ENCODE measurements at regions not wholly inside any gene's neighbourhood (a gene's known extent, or its start where the extent isn't known, plus 50 kb on each side); places are given as distances from the start of the nearest gene placed in this dataset.
A peak's percentile ranks its signal among the peaks of the same experiment; 100 is the strongest.

DNA sequence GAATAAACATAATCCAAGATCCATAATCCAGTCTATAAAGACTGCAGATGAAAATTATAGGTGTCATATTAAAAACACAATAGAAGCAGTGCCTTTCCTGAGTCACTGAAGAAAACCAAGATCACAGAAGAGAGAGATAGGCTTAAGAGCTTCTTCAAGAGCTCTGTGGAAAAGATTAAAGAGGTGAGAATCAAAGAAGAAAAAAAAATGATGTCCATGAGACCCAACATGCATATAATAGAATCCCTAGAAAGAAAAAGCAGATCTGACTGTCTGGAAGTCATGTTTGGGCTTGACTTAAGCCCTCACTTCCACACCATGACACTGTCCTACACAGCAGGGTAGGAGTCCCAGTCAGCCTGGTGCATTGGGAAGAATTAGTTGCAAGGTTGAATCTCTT lies 205.6 kb upstream of the PROK2 start:
- peaks cover under 1 to 10% (median 7%) of the 10 kb centered on the region in 3 donors for H3K27me3 Mint-ChIP-seq (ENCODE audit: low read depth in 3 of 3)
- no peak overlapping the region for H3K4me3 Mint-ChIP-seq

GRCh38 chr3:71989165-71989564 lies 204.2 kb upstream of the PROK2 start:
- Mint-ChIP-seq H3K36me3 (peaks cover 3 to 5% of the 10 kb centered on the region in 2 donors), H3K4me1 (peaks cover 42% of the 10 kb centered on the region), H3K27me3 (ENCODE audit: low read depth in 3 of 3) (peaks cover 7 to 15% (median 13%) of the 10 kb centered on the region in 3 donors), H3K9me3 (peaks cover 0 to 5% (median 3%) of the 10 kb centered on the region in 7 donors), H3K27ac (peak overlapping the region in 1 of 7 donors; percentile 65), H3K4me3 (no peak overlapping the region)
- WGBS (ENCODE audit: insufficient coverage) = 80% methylated on average over 3 of the region's 4 CpGs
- Histone ChIP-seq H3K4me3 (replicated peaks in 1 of 3; ENCODE audit: low read depth in 2 of 3, low read length in 3 of 3) (no peak overlapping the region), H3K27me3 (ENCODE audit: control insufficient read depth in 2 of 2, insufficient read depth in 2 of 2, low read length in 2 of 2) (peaks cover 0 to 3% of the 10 kb centered on the region in 2 donors), H3K4me1 (ENCODE audit: control insufficient read depth in 1 of 2, insufficient read depth in 2 of 2, low read length in 2 of 2) (peaks cover 15 to 25% of the 10 kb centered on the region in 2 donors), H3K9ac (ENCODE audit: insufficient read depth, low read length, poor library complexity, severe bottlenecking) (no peak overlapping the region), H3K4me2 (replicated peaks; ENCODE audit: extremely low read depth, low read length, poor library complexity, severe bottlenecking) (no peak overlapping the region), H2AFZ (ENCODE audit: insufficient read depth, low read depth, low read length, poor library complexity, severe bottlenecking) (no peak overlapping the region), H4K20me1 (ENCODE audit: insufficient read depth, low read length) (no peaks in the 10 kb centered on the region), H3K79me2 (ENCODE audit: insufficient read depth, low read length) (no peaks in the 10 kb centered on the region), H3K9me3 (replicated peaks in 1 of 2; ENCODE audit: control insufficient read depth in 1 of 2, insufficient read depth in 1 of 2, low read length in 2 of 2) (peaks cover 0 to 4% of the 10 kb centered on the region in 2 donors), H3K36me3 (replicated peaks in 1 of 2; ENCODE audit: control insufficient read depth in 1 of 2, insufficient read depth in 2 of 2, low read length in 2 of 2) (no peaks in the 10 kb centered on the region), H3K27ac (ENCODE audit: low read depth in 1 of 2, low read length in 2 of 2) (no peak overlapping the region)
- no peak for TF ChIP-seq CTCF (IDR thresholded peaks at IDR 0.05)
- DNase-seq = peak in 2 of 3 donors; percentile 38 to 75
- intact Hi-C loops (cut with micrococcal nuclease) = no loop called here

More for the DNA sequence above, 205.6 kb upstream of the PROK2 start:
- no peak overlapping the region for H2AFZ ChIP-seq (ENCODE audit: insufficient read depth, low read depth, low read length, poor library complexity, severe bottlenecking)
- H3K9me3 ChIP-seq (replicated peaks in 1 of 2; ENCODE audit: control insufficient read depth in 1 of 2, insufficient read depth in 1 of 2, low read length in 2 of 2) = peaks cover 0 to 4% of the 10 kb centered on the region in 2 donors
- no peak overlapping the region for H3K27ac Mint-ChIP-seq
- DNase-seq = no peak
- H3K4me3 ChIP-seq (replicated peaks in 1 of 3; ENCODE audit: low read depth in 2 of 3, low read length in 3 of 3) = no peak overlapping the region
- H3K27me3 ChIP-seq (ENCODE audit: control insufficient read depth in 2 of 2, insufficient read depth in 2 of 2, low read length in 2 of 2) = peaks cover 0 to 3% of the 10 kb centered on the region in 2 donors
- no peaks in the 10 kb centered on the region for H3K36me3 ChIP-seq (replicated peaks in 1 of 2; ENCODE audit: control insufficient read depth in 1 of 2, insufficient read depth in 2 of 2, low read length in 2 of 2)
- TF ChIP-seq CTCF (IDR thresholded peaks at IDR 0.05) = no peak
- peaks cover 25 to 38% of the 10 kb centered on the region in 2 donors for H3K4me1 ChIP-seq (ENCODE audit: control insufficient read depth in 1 of 2, insufficient read depth in 2 of 2, low read length in 2 of 2)
- no peaks in the 10 kb centered on the region for H3K79me2 ChIP-seq (ENCODE audit: insufficient read depth, low read length)
- H3K9me3 Mint-ChIP-seq = peaks cover 0 to 5% (median 3%) of the 10 kb centered on the region in 7 donors
- no peak overlapping the region for H3K9ac ChIP-seq (ENCODE audit: insufficient read depth, low read length, poor library complexity, severe bottlenecking)
- no peak overlapping the region for H3K4me2 ChIP-seq (replicated peaks; ENCODE audit: extremely low read depth, low read length, poor library complexity, severe bottlenecking)
- H3K4me1 Mint-ChIP-seq = peaks cover 44% of the 10 kb centered on the region
- peaks cover 3 to 5% of the 10 kb centered on the region in 2 donors for H3K36me3 Mint-ChIP-seq
- no peak overlapping the region for H3K27ac ChIP-seq (ENCODE audit: low read depth in 1 of 2, low read length in 2 of 2)
- H4K20me1 ChIP-seq (ENCODE audit: insufficient read depth, low read length) = no peaks in the 10 kb centered on the region
- intact Hi-C loops (cut with micrococcal nuclease) = no loop called here
